Left ventricle myocardium inferior (tissue), 1 donor: ENCODE measurements at regions not wholly inside any gene's neighbourhood (a gene's known extent, or its start where the extent isn't known, plus 50 kb on each side); places are given as distances from the start of the nearest gene placed in this dataset.
"Not testable (repeated sequence)": the region's sequence is repeated elsewhere in the genome, so short reads cannot be mapped to it uniquely, and the experiment has no call there.

Source experiments
- DNase-seq: peaks from one replicate; pipeline ENCODE4 v3.0.0-alpha.2; 2020
- H3K27ac ChIP-seq: fragments of 200-600 bp; replicated peaks from 2 replicates; pipeline ENCODE4 v1.8.0; 2021
- H3K27me3 ChIP-seq: fragments of 200-600 bp; 2 replicates; pipeline ENCODE4 v1.8.0; 2021; ENCODE audit warnings: low read depth
- H3K36me3 ChIP-seq: fragments of 200-600 bp; 2 replicates; pipeline ENCODE4 v1.8.0; 2021
- H3K4me1 ChIP-seq: fragments of 200-600 bp; 2 replicates; pipeline ENCODE4 v1.8.0; 2021
- H3K4me3 ChIP-seq: fragments of 200-600 bp; 2 replicates; pipeline ENCODE4 v1.8.0; 2021; ENCODE audit warnings: mild to moderate bottlenecking, moderate library complexity
- H3K9me3 ChIP-seq: fragments of 200-600 bp; replicated peaks from 2 replicates; pipeline ENCODE4 v1.8.0; 2021
- CTCF ChIP-seq: fragments of 200-600 bp; IDR thresholded peaks from 2 replicates; pipeline ENCODE4 v1.8.0; 2021; ENCODE audit warnings: antibody characterized with exemption, mild to moderate bottlenecking, borderline replicate concordance
- intact Hi-C: fragments of 100-400 bp; cut with micrococcal nuclease; formaldehyde crosslinking; loops from one replicate; pipeline ENCODE4 v1.11.0; 2022
- donor health status: DM: no; HTN: yes; CAD: no; lungs with severe emphysema.

- H3K27ac ChIP-seq: no peak overlapping the region
- no peaks in the 10 kb centered on the region for H3K4me1 ChIP-seq
- no peak for DNase-seq
- H3K36me3 ChIP-seq: no peaks in the 10 kb centered on the region
- H3K27me3 ChIP-seq: no peaks in the 10 kb centered on the region
- intact Hi-C loops: no loop called here
- H3K9me3 ChIP-seq: peaks cover 34% of the 10 kb centered on the region
- TF ChIP-seq CTCF: no peak
- H3K4me3 ChIP-seq: no peak overlapping the region
Observed at GRCh38 chr21:19076031-19076430, 672.4 kb upstream of the TMPRSS15 start.

DNA sequence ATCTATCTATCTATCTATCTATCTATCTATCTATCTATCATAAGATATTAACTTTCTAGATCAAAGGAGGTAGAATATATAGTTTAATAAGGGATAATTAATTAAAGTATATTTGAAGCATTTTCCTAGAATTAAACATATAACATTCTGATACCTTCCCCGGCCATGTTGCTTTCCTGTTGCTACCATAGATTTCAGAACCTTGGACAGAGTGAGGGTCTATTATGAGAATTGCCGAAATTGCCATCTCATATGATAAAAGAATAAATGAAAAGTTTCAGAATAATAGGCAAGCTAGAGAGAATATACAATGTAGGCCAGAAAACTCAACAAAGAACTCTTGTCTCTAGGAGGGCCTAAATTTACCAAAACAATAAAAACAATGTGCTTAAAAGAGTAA, 706.1 kb upstream of the TMPRSS15 start:
- H3K27me3 ChIP-seq: no peaks in the 10 kb centered on the region
- no peaks in the 10 kb centered on the region for H3K36me3 ChIP-seq
- peaks cover 13% of the 10 kb centered on the region for H3K9me3 ChIP-seq
- intact Hi-C loops: no loop called here
- H3K27ac ChIP-seq: no peak overlapping the region
- no peak for TF ChIP-seq CTCF
- no peak overlapping the region for H3K4me3 ChIP-seq
- no peaks in the 10 kb centered on the region for H3K4me1 ChIP-seq
- no peak for DNase-seq

GRCh38 chr21:19119259-19119658, 715.7 kb upstream of the TMPRSS15 start:
- H3K9me3 ChIP-seq, intact Hi-C loops, DNase-seq: not testable (repeated sequence)

DNA sequence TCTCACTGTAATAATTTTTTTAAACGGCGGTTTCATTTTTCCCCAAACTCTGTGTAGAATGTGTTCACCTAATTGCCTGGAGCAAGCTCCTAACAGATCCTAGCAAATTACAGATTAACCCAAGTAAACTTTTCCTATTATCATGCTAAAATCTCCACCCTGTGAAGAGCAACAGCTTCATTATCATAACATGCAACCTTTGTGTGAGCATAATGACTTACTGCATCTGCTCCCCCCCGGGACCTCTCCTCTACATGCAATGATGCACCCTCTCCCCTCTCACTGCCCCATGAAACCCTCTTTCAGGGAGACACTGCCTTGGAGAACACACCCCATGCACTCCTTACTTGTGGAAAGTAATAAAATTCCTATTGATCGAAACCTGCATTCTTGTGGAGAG, 717.0 kb upstream of the TMPRSS15 start:
- H3K27ac ChIP-seq: no peak overlapping the region
- no peak for TF ChIP-seq CTCF
- no peak overlapping the region for H3K4me3 ChIP-seq
- H3K36me3 ChIP-seq: no peaks in the 10 kb centered on the region
- no peaks in the 10 kb centered on the region for H3K4me1 ChIP-seq
- no peak for DNase-seq
- intact Hi-C loops: no loop called here
- H3K9me3 ChIP-seq: peaks cover 8% of the 10 kb centered on the region
- no peaks in the 10 kb centered on the region for H3K27me3 ChIP-seq

More at GRCh38 chr21:19119259-19119658, 715.7 kb upstream of the TMPRSS15 start:
- not testable (repeated sequence) for H3K27ac ChIP-seq, H3K4me3 ChIP-seq, H3K4me1 ChIP-seq, H3K36me3 ChIP-seq, H3K27me3 ChIP-seq

- H3K27ac ChIP-seq: no peak overlapping the region
- intact Hi-C loops: no loop called here
- DNase-seq: no peak
- H3K9me3 ChIP-seq: peaks cover 8% of the 10 kb centered on the region
- H3K36me3 ChIP-seq: no peaks in the 10 kb centered on the region
- H3K27me3 ChIP-seq: no peaks in the 10 kb centered on the region
- H3K4me3 ChIP-seq: no peak overlapping the region
- TF ChIP-seq CTCF: no peak
- H3K4me1 ChIP-seq: no peaks in the 10 kb centered on the region
Observed at GRCh38 chr21:19122356-19122755, 718.8 kb upstream of the TMPRSS15 start.

DNA sequence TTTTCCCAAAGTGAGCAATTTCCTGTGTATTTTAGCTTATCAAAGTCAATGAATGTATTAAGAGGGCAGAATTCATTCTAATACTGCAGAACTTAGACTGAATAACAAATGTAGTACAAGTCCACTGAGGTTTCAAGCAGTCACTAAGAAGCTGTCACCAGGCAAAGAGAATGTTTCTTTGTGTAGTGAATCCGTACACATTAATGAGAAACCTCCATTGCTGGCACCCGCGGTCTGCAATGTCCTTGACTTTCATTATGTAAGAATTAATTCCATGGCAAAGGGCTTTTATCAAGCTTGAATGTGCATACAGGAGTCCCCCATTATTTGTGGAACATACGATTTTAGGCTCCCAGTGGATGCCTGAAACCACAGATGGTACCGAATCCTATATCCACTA, 719.5 kb upstream of the TMPRSS15 start:
- Histone ChIP-seq H3K27ac (no peak overlapping the region), H3K4me1 (no peaks in the 10 kb centered on the region), H3K9me3 (peaks cover 8% of the 10 kb centered on the region), H3K4me3 (no peak overlapping the region), H3K27me3 (no peaks in the 10 kb centered on the region), H3K36me3 (no peaks in the 10 kb centered on the region)
- DNase-seq: no peak
- intact Hi-C loops: no loop called here
- TF ChIP-seq CTCF: no peak
